ENCODE measurements at regions not wholly inside any gene's neighbourhood (a gene's known extent, or its start where the extent isn't known, plus 50 kb on each side); places are given as distances from the start of the nearest gene placed in this dataset.

GRCh38 chr20:41865938-41866337, 247.8 kb upstream of the CHD6 start:
- DNase-seq (ENCODE audit: insufficient read length, low spot score, missing footprints): no peak
- no peak overlapping the region for H3K4me3 ChIP-seq (ENCODE audit: insufficient read depth, low read length)
- H3K4me2 ChIP-seq (ENCODE audit: insufficient read depth, low read length): no peak overlapping the region
- H3K79me2 ChIP-seq (ENCODE audit: insufficient read depth, low read length): no peaks in the 10 kb centered on the region
- no peak overlapping the region for H3K27ac ChIP-seq (ENCODE audit: low read depth, low read length)
- H3K27me3 ChIP-seq (ENCODE audit: insufficient read depth, low read length): no peaks in the 10 kb centered on the region
- no peaks in the 10 kb centered on the region for H3K36me3 ChIP-seq (ENCODE audit: insufficient read depth, low read length)
- no peaks in the 10 kb centered on the region for H3K4me1 ChIP-seq (ENCODE audit: insufficient read depth, low read length)
- H4K20me1 ChIP-seq (ENCODE audit: insufficient read depth, low read length): no peaks in the 10 kb centered on the region
- H2AFZ ChIP-seq (ENCODE audit: low read length): no peak overlapping the region
- no peaks in the 10 kb centered on the region for H3K9me3 ChIP-seq (ENCODE audit: low read depth, low read length)
- TF ChIP-seq CTCF (IDR thresholded peaks at IDR 0.05; ENCODE audit: extremely low read depth, low read depth, low read length): no peak

- Histone ChIP-seq H3K4me3 (ENCODE audit: insufficient read depth, low read length) (no peak overlapping the region), H2AFZ (ENCODE audit: low read length) (no peak overlapping the region), H3K4me2 (ENCODE audit: insufficient read depth, low read length) (no peak overlapping the region), H3K36me3 (ENCODE audit: insufficient read depth, low read length) (no peaks in the 10 kb centered on the region), H3K27ac (ENCODE audit: low read depth, low read length) (no peak overlapping the region), H3K79me2 (ENCODE audit: insufficient read depth, low read length) (no peaks in the 10 kb centered on the region), H3K9me3 (ENCODE audit: low read depth, low read length) (no peaks in the 10 kb centered on the region), H4K20me1 (ENCODE audit: insufficient read depth, low read length) (no peaks in the 10 kb centered on the region), H3K27me3 (ENCODE audit: insufficient read depth, low read length) (no peaks in the 10 kb centered on the region), H3K4me1 (ENCODE audit: insufficient read depth, low read length) (no peaks in the 10 kb centered on the region)
- DNase-seq (ENCODE audit: insufficient read length, low spot score, missing footprints): no peak
- no peak for TF ChIP-seq CTCF (IDR thresholded peaks at IDR 0.05; ENCODE audit: extremely low read depth, low read depth, low read length)
Observed at GRCh38 chr20:41862476-41862875, 244.3 kb upstream of the CHD6 start.

GRCh38 chr20:41861772-41862422, 243.7 kb upstream of the CHD6 start:
- H3K4me3 ChIP-seq (ENCODE audit: insufficient read depth, low read length): no peak overlapping the region
- H3K4me1 ChIP-seq (ENCODE audit: insufficient read depth, low read length): no peaks in the 10 kb centered on the region
- H3K79me2 ChIP-seq (ENCODE audit: insufficient read depth, low read length): no peaks in the 10 kb centered on the region
- no peak overlapping the region for H3K4me2 ChIP-seq (ENCODE audit: insufficient read depth, low read length)
- H3K36me3 ChIP-seq (ENCODE audit: insufficient read depth, low read length): no peaks in the 10 kb centered on the region
- H3K27ac ChIP-seq (ENCODE audit: low read depth, low read length): no peak overlapping the region
- no peaks in the 10 kb centered on the region for H3K27me3 ChIP-seq (ENCODE audit: insufficient read depth, low read length)
- no peak for TF ChIP-seq CTCF (IDR thresholded peaks at IDR 0.05; ENCODE audit: extremely low read depth, low read depth, low read length)
- no peaks in the 10 kb centered on the region for H3K9me3 ChIP-seq (ENCODE audit: low read depth, low read length)
- H4K20me1 ChIP-seq (ENCODE audit: insufficient read depth, low read length): no peaks in the 10 kb centered on the region
- no peak overlapping the region for H2AFZ ChIP-seq (ENCODE audit: low read length)
- no peak for DNase-seq (ENCODE audit: insufficient read length, low spot score, missing footprints)

- H3K27ac ChIP-seq (ENCODE audit: low read depth, low read length): no peak overlapping the region
- no peaks in the 10 kb centered on the region for H3K79me2 ChIP-seq (ENCODE audit: insufficient read depth, low read length)
- H3K4me3 ChIP-seq (ENCODE audit: insufficient read depth, low read length): no peak overlapping the region
- H3K4me2 ChIP-seq (ENCODE audit: insufficient read depth, low read length): no peak overlapping the region
- H3K9me3 ChIP-seq (ENCODE audit: low read depth, low read length): no peaks in the 10 kb centered on the region
- H4K20me1 ChIP-seq (ENCODE audit: insufficient read depth, low read length): no peaks in the 10 kb centered on the region
- H2AFZ ChIP-seq (ENCODE audit: low read length): no peak overlapping the region
- no peak for DNase-seq (ENCODE audit: insufficient read length, low spot score, missing footprints)
- H3K4me1 ChIP-seq (ENCODE audit: insufficient read depth, low read length): no peaks in the 10 kb centered on the region
- no peak for TF ChIP-seq CTCF (IDR thresholded peaks at IDR 0.05; ENCODE audit: extremely low read depth, low read depth, low read length)
- H3K27me3 ChIP-seq (ENCODE audit: insufficient read depth, low read length): no peaks in the 10 kb centered on the region
- no peaks in the 10 kb centered on the region for H3K36me3 ChIP-seq (ENCODE audit: insufficient read depth, low read length)
Observed at GRCh38 chr20:41854765-41855164, 236.6 kb upstream of the CHD6 start.
